Upper lobe of right lung (tissue), 1 donor: ENCODE measurements at regions not wholly inside any gene's neighbourhood (a gene's known extent, or its start where the extent isn't known, plus 50 kb on each side); places are given as distances from the start of the nearest gene placed in this dataset.

Source experiments
- ATAC-seq: fragments of 200-7000 bp; cut with Tn5 transposase; one replicate; pipeline ENCODE4 v1.9.1; 2020; ENCODE audit warnings: mild to moderate bottlenecking, moderate library complexity
- DNase-seq: peaks from one replicate; pipeline ENCODE4 v3.0.0-alpha.2; 2020
- H3K27ac ChIP-seq: fragments of 200-600 bp; one replicate; pipeline ENCODE4 v1.8.0; 2022
- H3K27me3 ChIP-seq: fragments of 200-600 bp; one replicate; pipeline ENCODE4 v1.8.0; 2022; ENCODE audit warnings: mild to moderate bottlenecking
- H3K36me3 ChIP-seq: fragments of 200-600 bp; one replicate; pipeline ENCODE4 v1.8.0; 2022
- H3K4me1 ChIP-seq: fragments of 200-600 bp; one replicate; pipeline ENCODE4 v1.8.0; 2022
- H3K4me3 ChIP-seq: fragments of 200-600 bp; one replicate; pipeline ENCODE4 v1.8.0; 2022; ENCODE audit warnings: mild to moderate bottlenecking
- H3K9me3 ChIP-seq: fragments of 200-600 bp; one replicate; pipeline ENCODE4 v1.8.0; 2022
- CTCF ChIP-seq: fragments of 200-600 bp; IDR thresholded peaks from one replicate; pipeline ENCODE4 v1.8.0; 2022; ENCODE audit warnings: antibody characterized with exemption
- intact Hi-C: fragments of 100-400 bp; cut with DNase I; formaldehyde crosslinking; loops from one replicate; pipeline ENCODE4 v1.11.0; 2022
- donor health status: DM: no; HTN: yes; CAD: no; lungs with severe emphysema.

GRCh38 chr18:68548904-68549870 is 165.7 kb downstream of the TMX3 start:
- H3K4me3 ChIP-seq, result no peak overlapping the region
- ATAC-seq (no peak), DNase-seq (no peak)
- H3K9me3 ChIP-seq, result no peaks in the 10 kb centered on the region
- H3K36me3 ChIP-seq, result no peaks in the 10 kb centered on the region
- no peak for TF ChIP-seq CTCF
- intact Hi-C loops, result no loop called here
- H3K27ac ChIP-seq, result peak overlapping the region; percentile 7
- no peaks in the 10 kb centered on the region for H3K4me1 ChIP-seq
- no peaks in the 10 kb centered on the region for H3K27me3 ChIP-seq

DNA sequence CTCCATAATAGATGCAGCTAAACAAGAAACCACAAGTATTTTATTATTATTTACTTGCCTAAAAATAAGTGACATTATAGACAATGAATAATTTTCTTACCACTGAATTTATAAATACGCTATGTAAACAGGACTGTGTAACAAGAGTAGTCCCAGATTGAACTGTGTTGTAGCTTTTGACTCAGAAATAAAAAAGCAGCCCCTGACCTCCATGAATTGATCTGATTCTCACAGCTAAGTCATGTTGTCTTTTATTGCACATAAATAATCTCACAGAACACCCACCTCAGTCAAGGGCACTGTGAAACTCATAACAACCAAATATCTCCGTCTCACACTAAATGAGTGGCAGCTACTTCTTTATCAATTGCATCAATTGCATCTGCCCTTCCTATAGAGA is 171.6 kb downstream of the TMX3 start:
- ATAC-seq (no peak), DNase-seq (no peak)
- Histone ChIP-seq H3K36me3 (no peaks in the 10 kb centered on the region), H3K27ac (no peak overlapping the region), H3K9me3 (no peaks in the 10 kb centered on the region), H3K27me3 (no peaks in the 10 kb centered on the region), H3K4me3 (no peak overlapping the region), H3K4me1 (no peaks in the 10 kb centered on the region)
- TF ChIP-seq CTCF, result no peak
- intact Hi-C loops, result no loop called here

DNA sequence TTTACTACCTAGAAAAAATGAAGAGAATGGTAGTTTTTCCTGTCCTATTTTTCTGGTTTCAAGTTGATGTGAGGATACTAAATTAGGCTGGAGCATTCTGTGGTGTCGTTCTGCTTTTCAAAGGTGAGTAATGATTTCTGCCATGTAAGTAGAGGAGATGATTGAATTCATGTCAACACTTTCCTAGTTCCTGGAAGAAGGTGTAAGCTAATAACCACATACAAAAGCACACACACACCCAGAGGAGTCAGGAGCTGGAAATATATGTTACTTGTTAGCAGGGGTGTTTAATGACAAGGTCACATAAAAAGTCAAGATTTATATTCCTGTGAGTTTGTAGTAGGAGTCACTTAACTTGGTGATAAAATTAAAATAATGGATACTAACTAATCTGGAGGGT is 172.1 kb downstream of the TMX3 start:
- Histone ChIP-seq H3K9me3 (no peaks in the 10 kb centered on the region), H3K27ac (no peak overlapping the region), H3K4me1 (no peaks in the 10 kb centered on the region), H3K27me3 (no peaks in the 10 kb centered on the region), H3K4me3 (no peak overlapping the region), H3K36me3 (no peaks in the 10 kb centered on the region)
- intact Hi-C loops, result no loop called here
- ATAC-seq, result no peak
- DNase-seq, result no peak
- TF ChIP-seq CTCF, result no peak

- Histone ChIP-seq H3K4me3 (no peak overlapping the region), H3K36me3 (no peaks in the 10 kb centered on the region), H3K9me3 (no peaks in the 10 kb centered on the region), H3K4me1 (no peaks in the 10 kb centered on the region), H3K27me3 (no peaks in the 10 kb centered on the region), H3K27ac (no peak overlapping the region)
- intact Hi-C loops, result no loop called here
- ATAC-seq (no peak), DNase-seq (no peak)
- TF ChIP-seq CTCF, result no peak
Observed at GRCh38 chr18:68533641-68534040, 181.3 kb downstream of the TMX3 start.

DNA sequence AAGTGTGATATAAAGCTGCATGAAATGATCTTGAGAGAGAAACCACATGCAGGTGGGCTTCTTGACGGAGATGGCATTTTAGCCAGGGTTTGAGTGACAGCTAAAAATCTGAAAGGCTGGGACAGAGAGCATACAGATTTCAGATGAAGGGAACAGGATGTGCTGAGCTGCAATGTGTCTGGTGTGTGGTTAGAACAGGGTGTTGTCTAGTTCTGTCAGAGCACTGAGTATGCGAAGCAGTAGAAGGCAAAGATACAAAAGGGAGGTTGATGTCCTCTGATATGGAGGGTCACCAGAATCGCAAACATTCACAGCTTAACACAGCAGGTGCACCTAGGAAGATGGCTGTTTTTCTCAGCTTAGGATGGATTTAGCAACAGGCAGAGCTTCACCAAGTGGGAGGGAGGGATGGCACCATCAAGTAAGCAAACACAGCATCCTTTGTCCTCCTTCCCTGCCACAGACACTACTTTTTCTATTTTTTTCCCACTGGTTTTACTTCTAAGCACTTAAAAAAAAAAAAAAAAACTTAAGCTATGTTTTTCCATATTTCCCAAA is 182.5 kb downstream of the TMX3 start:
- no peaks in the 10 kb centered on the region for H3K9me3 ChIP-seq

More for the DNA sequence above, 182.5 kb downstream of the TMX3 start:
- intact Hi-C loops, result no loop called here
- Histone ChIP-seq H3K36me3 (no peaks in the 10 kb centered on the region), H3K27ac (no peak overlapping the region), H3K4me1 (no peaks in the 10 kb centered on the region), H3K4me3 (no peak overlapping the region), H3K27me3 (no peaks in the 10 kb centered on the region)
- ATAC-seq, result no peak
- no peak for TF ChIP-seq CTCF
- no peak for DNase-seq
